OCI-LY1 (cell line): ENCODE measurements at regions not wholly inside any gene's neighbourhood (a gene's known extent, or its start where the extent isn't known, plus 50 kb on each side); places are given as distances from the start of the nearest gene placed in this dataset.

Experiments used
- CTCF ChIP-seq: fragments of 200-600 bp; sonication (generic), shearing (Covaris generic); IDR thresholded peaks from 2 replicates; pipeline ENCODE4 v1.5.1; 2017; ENCODE audit warnings: mild to moderate bottlenecking, antibody characterized with exemption, low read length, moderate library complexity, mixed read lengths
- EZH2 ChIP-seq: fragments of 200-600 bp; sonication (generic), shearing (Covaris generic); IDR thresholded peaks from 2 replicates; pipeline ENCODE4 v1.8.0; 2017; ENCODE audit warnings: borderline replicate concordance, mixed run types, mild to moderate bottlenecking, antibody characterized with exemption, low read length, moderate library complexity, mixed read lengths

GRCh38 chr11:11681536-11681935, 59.7 kb upstream of the GALNT18 start:
- TF ChIP-seq CTCF (no peak), EZH2 (no peak)
